Lower leg skin (tissue), 3 donors: ENCODE measurements at regions not wholly inside any gene's neighbourhood (a gene's known extent, or its start where the extent isn't known, plus 50 kb on each side); places are given as distances from the start of the nearest gene placed in this dataset.

ENCODE experiments used
- CTCF ChIP-seq, 3 donors: fragments of 450-650 bp; IDR thresholded peaks; one replicate each; pipeline ENCODE4 v1.5.1; 2016; ENCODE audit warnings: antibody characterized with exemption in 3 of 3, mild to moderate bottlenecking in 3 of 3, moderate library complexity in 2 of 3
- POLR2A ChIP-seq, 2 donors: fragments of 450-650 bp; IDR thresholded peaks; one replicate each; pipeline ENCODE4 v1.6.1; 2016 to 2017; ENCODE audit warnings: antibody characterized with exemption in 2 of 2, mild to moderate bottlenecking in 1 of 2, moderate library complexity in 1 of 2

GRCh38 chr5:103433211-103433610 lies 129.4 kb downstream of the NUDT12 start:
- no peak for TF ChIP-seq CTCF (IDR thresholded peaks at IDR 0.05)
- no peak for TF ChIP-seq POLR2A (IDR thresholded peaks at IDR 0.05)
